HepG2 (cell line): ENCODE measurements at regions not wholly inside any gene's neighbourhood (a gene's known extent, or its start where the extent isn't known, plus 50 kb on each side); places are given as distances from the start of the nearest gene placed in this dataset.

Experiments used
- ATAC-seq: fragments of 200-7000 bp; cut with Tn5 transposase; 3 replicates; pipeline ENCODE4 v1.9.1; 2020; ENCODE audit warnings: mild to moderate bottlenecking, moderate library complexity
- BruUV-seq: library from RNA; stranded (reverse); fragments of 400-500 nt; replicated peaks from 2 replicates; lab custom pipeline; 2021; lab: Mats Ljungman, UMichigan
- CTCF ChIA-PET: fragments of 300-600 bp; formaldehyde crosslinking; extraction: SDS; loops from one replicate; lab custom pipeline; 2021; ENCODE audit warnings: low total read pairs, inconsistent platforms, low intra/inter-chr PET ratio; lab: Yijun Ruan, JAX
- POLR2A ChIA-PET: fragments of 350-600 bp; sonication (Branson Sonifier 250); formaldehyde crosslinking; loops from one replicate; lab custom pipeline; 2020; ENCODE audit warnings: antibody characterized with exemption, inconsistent platforms; lab: Yijun Ruan, JAX
- DNase-seq: peaks from one replicate; pipeline ENCODE4 v3.0.0-alpha.2; 2015; ENCODE audit warnings: low spot score
- FAIRE-seq: peaks from 3 replicates; lab custom pipeline; 2011; peaks lifted over from hg19 to GRCh38; lab: Jason Lieb, UNC
- H2AFZ ChIP-seq: one replicate; pipeline ENCODE4 v1.6.1; 2011; ENCODE audit warnings: low read length, inconsistent platforms
- H3K27ac ChIP-seq: fragments of 300-600 bp; 3 replicates; pipeline ENCODE4 v1.8.0; 2011; ENCODE audit warnings: mixed run types, mild to moderate bottlenecking, mixed read lengths, low read length, inconsistent platforms; ENCODE audit not compliant: insufficient read depth; ENCODE audit errors: extremely low read length
- H3K27me3 ChIP-seq, 2 experiments: fragments of 200-600 bp in 1 of 2; 2 replicates in 1 of 2; 3 replicates in 1 of 2; pipeline versions ENCODE4 v1.6.0 to v1.8.0; 2011; ENCODE audit warnings: low read length in 2 of 2, mild to moderate bottlenecking in 2 of 2, moderate library complexity in 2 of 2, inconsistent platforms in 1 of 2; ENCODE audit not compliant: insufficient read depth in 2 of 2, control insufficient read depth in 1 of 2
- H3K36me3 ChIP-seq, 2 experiments: fragments of 200-600 bp in 1 of 2; replicated peaks in 1 of 2; 2 replicates in 1 of 2; 3 replicates in 1 of 2; pipeline versions ENCODE4 v1.5.1 to v1.8.0; 2011; ENCODE audit warnings: low read length in 2 of 2, inconsistent platforms in 1 of 2; ENCODE audit not compliant: insufficient read depth in 2 of 2, control insufficient read depth in 1 of 2
- H3K4me1 ChIP-seq: 2 replicates; pipeline ENCODE4 v1.5.1; 2012; ENCODE audit warnings: low read length, inconsistent platforms; ENCODE audit not compliant: insufficient read depth
- H3K4me2 ChIP-seq: 2 replicates; pipeline ENCODE4 v1.6.0; 2011; ENCODE audit warnings: low read depth, low read length, inconsistent platforms
- H3K4me3 ChIP-seq, 3 experiments: fragments of 200-600 bp in 1 of 3; sonication (generic), shearing (Covaris generic) in 1 of 3; replicated peaks in 1 of 3; 2 replicates each; pipeline ENCODE4 v1.5.1; 2011 to 2016; ENCODE audit warnings: low read length in 3 of 3, inconsistent platforms in 2 of 3, low read depth in 2 of 3, mild to moderate bottlenecking in 2 of 3, control low read depth in 1 of 3, mixed read lengths in 1 of 3; ENCODE audit not compliant: insufficient read depth in 1 of 3
- H3K79me2 ChIP-seq: one replicate; pipeline ENCODE4 v1.6.1; 2011; ENCODE audit warnings: low read length, inconsistent platforms; ENCODE audit not compliant: insufficient read depth
- H3K9ac ChIP-seq: 2 replicates; pipeline ENCODE4 v1.6.0; 2011; ENCODE audit warnings: mild to moderate bottlenecking, low read depth, low read length, inconsistent platforms; ENCODE audit not compliant: insufficient read depth
- H3K9me3 ChIP-seq: 2 replicates; pipeline ENCODE4 v1.5.1; 2012; ENCODE audit warnings: mild to moderate bottlenecking, low read length
- H4K20me1 ChIP-seq: 2 replicates; pipeline ENCODE4 v1.6.0; 2011; ENCODE audit warnings: inconsistent platforms, mild to moderate bottlenecking, low read length, moderate library complexity; ENCODE audit not compliant: insufficient read depth
- GLI4 ChIP-seq: sonication (generic); formaldehyde crosslinking; IDR thresholded peaks from 2 replicates; pipeline ENCODE4 v1.5.1; 2020; ENCODE audit warnings: missing genetic modification reagents, mild to moderate bottlenecking, moderate library complexity, borderline replicate concordance
- MEIS2 ChIP-seq: sonication (generic); formaldehyde crosslinking; IDR thresholded peaks from 2 replicates; pipeline ENCODE4 v1.9.0; 2021; ENCODE audit warnings: mild to moderate bottlenecking, missing genetic modification reagents
- ZBTB3 ChIP-seq: sonication (generic); formaldehyde crosslinking; IDR thresholded peaks from 2 replicates; pipeline ENCODE4 v1.4.0; 2020; ENCODE audit warnings: low read depth, mild to moderate bottlenecking, moderate library complexity, missing genetic modification reagents, borderline replicate concordance
- ZFP1 ChIP-seq: IDR thresholded peaks from 2 replicates; pipeline ENCODE4 v1.6.1; 2016
- ZGPAT ChIP-seq: IDR thresholded peaks from 2 replicates; pipeline ENCODE4 v1.6.1; 2016; ENCODE audit warnings: mild to moderate bottlenecking
- ZNF644 ChIP-seq: IDR thresholded peaks from 2 replicates; pipeline ENCODE4 v1.6.1; 2016; ENCODE audit warnings: low read depth
- ZNF777 ChIP-seq: sonication (generic); formaldehyde crosslinking; IDR thresholded peaks from 2 replicates; pipeline ENCODE4 v1.4.0; 2020; ENCODE audit warnings: missing genetic modification reagents
- ZNF879 ChIP-seq: sonication (generic); formaldehyde crosslinking; IDR thresholded peaks from 2 replicates; pipeline ENCODE4 v1.8.1; 2023; ENCODE audit warnings: missing genetic modification reagents
- ZSCAN12 ChIP-seq: sonication (generic); formaldehyde crosslinking; IDR thresholded peaks from 2 replicates; pipeline ENCODE4 v1.9.0; 2021; ENCODE audit warnings: mild to moderate bottlenecking, missing genetic modification reagents
- WGBS: methylation state at CpG from one replicate; pipeline ENCODE4 v1.1.6; 2017; ENCODE audit warnings: low lambda C conversion rate; 5-methylcytosine and 5-hydroxymethylcytosine counted together
- in situ Hi-C: cut with HindIII; loops from 2 replicates; pipeline ENCODE4 v1.10.0; 2017; ENCODE audit warnings: low pct_unique_long_range_greater_than_20kb; ENCODE audit not compliant: extremely low pct_ligation_motif_present
- intact Hi-C: fragments of 100-400 bp; cut with micrococcal nuclease; formaldehyde crosslinking; loops from one replicate; pipeline ENCODE4 v1.10.0; 2022; ENCODE audit not compliant: unreplicated experiment

GRCh38 chr3:43212914-43213611, 73.3 kb upstream of the SNRK start:
- no peak for DNase-seq
- ATAC-seq, result no peak
- H3K27ac ChIP-seq, result no peak overlapping the region
- no peak overlapping the region for H3K9ac ChIP-seq
- no peaks in the 10 kb centered on the region for H3K79me2 ChIP-seq
- no peak overlapping the region for H3K4me2 ChIP-seq
- no peaks in the 10 kb centered on the region for H3K36me3 ChIP-seq
- no peaks in the 10 kb centered on the region for H3K9me3 ChIP-seq
- no TSS peak for BruUV-seq
- WGBS, result 51% methylated on average over 7 of the region's 8 CpGs
- ChIA-PET CTCF (no interaction called here), POLR2A (no interaction called here)
- TF ChIP-seq GLI4 (CRISPR knock-in tag), result no peak
- no peak for TF ChIP-seq ZGPAT (CRISPR knock-in tag)
- TF ChIP-seq ZSCAN12 (CRISPR knock-in tag), result no peak
- no peak for TF ChIP-seq ZBTB3 (CRISPR knock-in tag)
- TF ChIP-seq ZFP1, result no peak
- TF ChIP-seq ZNF777, result no peak
- TF ChIP-seq MEIS2 (CRISPR knock-in tag), result no peak
- TF ChIP-seq ZNF644 (CRISPR knock-in tag), result no peak
- TF ChIP-seq ZNF879 (CRISPR knock-in tag), result no peak
- H2AFZ ChIP-seq, result no peak overlapping the region
- peaks cover 0 to 20% of the 10 kb centered on the region in 2 experiments; a peak in 1 of 5 replicates for H3K27me3 ChIP-seq
- no peak for FAIRE-seq
- H3K4me1 ChIP-seq, result peaks cover 5% of the 10 kb centered on the region; the same call in 1 of the 2 replicates
- no peak overlapping the region for H3K4me3 ChIP-seq
- in situ Hi-C loops, result no loop called here
- H4K20me1 ChIP-seq, result no peaks in the 10 kb centered on the region
- intact Hi-C loops, result no loop called here
